ENCODE measurements at regions not wholly inside any gene's neighbourhood (a gene's known extent, or its start where the extent isn't known, plus 50 kb on each side); places are given as distances from the start of the nearest gene placed in this dataset.
"Not testable (repeated sequence)": the region's sequence is repeated elsewhere in the genome, so short reads cannot be mapped to it uniquely, and the experiment has no call there.

DNA sequence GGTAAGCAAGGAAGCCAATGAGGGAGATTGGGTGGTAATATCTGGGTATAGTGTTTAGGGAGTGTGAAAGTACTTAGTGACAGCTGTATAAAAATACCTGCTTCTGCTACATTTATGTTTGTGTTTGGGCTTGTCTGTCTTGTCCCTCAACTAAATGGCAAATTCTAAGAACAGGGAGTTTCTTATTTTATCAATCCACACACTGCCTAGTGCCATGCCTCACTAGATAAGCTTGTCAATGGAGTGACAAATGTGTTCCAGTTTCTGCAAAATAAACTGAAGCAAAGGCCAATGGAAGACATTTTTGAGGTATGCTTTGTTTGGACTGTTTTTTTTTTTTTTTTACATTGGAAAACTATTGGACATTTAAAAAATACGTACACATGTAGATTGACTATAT is 418.0 kb downstream of the SH2D1A start:
- DNase-seq (ENCODE audit: low spot score in 2 of 2) = no peak
- WGBS, 2 donors = 61 to 94% methylated on average over 1 of the region's 1 CpG
- TF ChIP-seq, protein P1, sequence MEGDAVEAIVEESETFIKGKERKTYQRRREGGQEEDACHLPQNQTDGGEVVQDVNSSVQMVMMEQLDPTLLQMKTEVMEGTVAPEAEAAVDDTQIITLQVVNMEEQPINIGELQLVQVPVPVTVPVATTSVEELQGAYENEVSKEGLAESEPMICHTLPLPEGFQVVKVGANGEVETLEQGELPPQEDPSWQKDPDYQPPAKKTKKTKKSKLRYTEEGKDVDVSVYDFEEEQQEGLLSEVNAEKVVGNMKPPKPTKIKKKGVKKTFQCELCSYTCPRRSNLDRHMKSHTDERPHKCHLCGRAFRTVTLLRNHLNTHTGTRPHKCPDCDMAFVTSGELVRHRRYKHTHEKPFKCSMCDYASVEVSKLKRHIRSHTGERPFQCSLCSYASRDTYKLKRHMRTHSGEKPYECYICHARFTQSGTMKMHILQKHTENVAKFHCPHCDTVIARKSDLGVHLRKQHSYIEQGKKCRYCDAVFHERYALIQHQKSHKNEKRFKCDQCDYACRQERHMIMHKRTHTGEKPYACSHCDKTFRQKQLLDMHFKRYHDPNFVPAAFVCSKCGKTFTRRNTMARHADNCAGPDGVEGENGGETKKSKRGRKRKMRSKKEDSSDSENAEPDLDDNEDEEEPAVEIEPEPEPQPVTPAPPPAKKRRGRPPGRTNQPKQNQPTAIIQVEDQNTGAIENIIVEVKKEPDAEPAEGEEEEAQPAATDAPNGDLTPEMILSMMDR (IDR thresholded peaks at IDR 0.05) = no peak
- TF ChIP-seq POLR2A (IDR thresholded peaks at IDR 0.05) = no peak
- no peak overlapping the region for H3K4me3 ChIP-seq (ENCODE audit: low read depth, poor library complexity, severe bottlenecking)
- intact Hi-C loops (cut with DNase I; ENCODE audit: low total_unique reads) = no loop called here

DNA sequence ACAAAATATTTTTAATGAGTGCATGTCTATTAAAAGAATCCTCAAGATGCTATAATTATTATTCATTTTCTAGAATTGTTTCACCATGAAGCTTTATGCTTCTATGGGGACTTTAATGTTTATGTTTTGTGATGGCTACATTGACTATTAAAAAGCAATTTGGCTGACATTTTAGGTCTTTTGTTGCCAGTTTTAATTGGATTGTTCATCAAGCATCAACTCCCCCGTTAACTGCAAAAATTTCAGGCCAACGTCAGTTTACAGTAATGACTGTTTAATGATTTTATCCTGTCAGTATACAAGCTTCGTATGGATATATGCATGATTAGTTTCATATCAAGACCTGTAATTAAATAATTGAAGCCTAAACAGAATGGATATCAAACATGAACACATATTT is 422.8 kb downstream of the SH2D1A start:
- DNase-seq (ENCODE audit: low spot score in 2 of 2) = no peak
- intact Hi-C loops (cut with DNase I; ENCODE audit: low total_unique reads) = no loop called here
- 72 to 78% methylated on average over 3 of the region's 3 CpGs for WGBS, 2 donors
- no peak overlapping the region for H3K4me3 ChIP-seq (ENCODE audit: low read depth, poor library complexity, severe bottlenecking)
- TF ChIP-seq, protein P1 (IDR thresholded peaks at IDR 0.05) = no peak
- TF ChIP-seq POLR2A (IDR thresholded peaks at IDR 0.05) = no peak

DNA sequence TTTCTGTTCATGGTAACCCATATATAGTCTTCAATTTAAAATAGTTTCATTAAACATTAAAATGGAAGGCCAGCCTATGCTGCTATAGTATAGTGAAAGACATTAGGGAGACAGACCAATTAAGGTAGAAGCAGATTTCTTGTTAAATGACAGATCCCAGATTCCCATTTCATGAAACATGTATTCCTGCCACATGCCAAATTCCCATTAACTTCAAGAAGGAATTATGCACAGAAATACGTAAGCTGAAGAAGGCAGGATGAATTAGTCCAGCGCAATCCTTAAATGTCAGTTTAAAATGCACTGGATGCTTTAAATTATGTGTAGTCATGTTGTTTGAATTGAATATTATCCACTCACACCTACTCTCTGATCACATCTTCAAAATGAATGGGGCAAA is 424.9 kb downstream of the SH2D1A start:
- TF ChIP-seq POLR2A (IDR thresholded peaks at IDR 0.05) = no peak
- TF ChIP-seq, protein P1 (IDR thresholded peaks at IDR 0.05) = no peak
- 91 to 96% methylated on average over 2 of the region's 2 CpGs for WGBS, 2 donors
- no peak for DNase-seq (ENCODE audit: low spot score in 2 of 2)
- no peak overlapping the region for H3K4me3 ChIP-seq (ENCODE audit: low read depth, poor library complexity, severe bottlenecking)
- intact Hi-C loops (cut with DNase I; ENCODE audit: low total_unique reads) = no loop called here

DNA sequence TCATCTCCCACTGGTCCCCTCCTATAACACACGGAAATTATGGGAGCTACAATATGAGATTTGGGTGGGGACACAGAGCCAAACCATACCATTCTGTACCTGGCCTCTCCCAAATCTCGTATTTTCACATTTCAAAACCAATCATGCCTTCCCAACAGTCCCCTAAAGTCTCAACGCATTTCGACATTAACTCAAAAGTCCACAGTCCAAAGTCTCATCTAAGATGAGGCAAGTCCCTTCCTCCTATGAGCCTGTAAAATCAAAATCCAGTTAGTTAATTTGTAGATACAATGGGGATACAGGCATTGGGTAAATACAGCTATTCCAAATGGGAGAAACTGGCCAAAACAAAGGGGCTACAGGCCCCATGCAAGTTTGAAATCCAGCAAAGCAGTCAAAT is 441.9 kb downstream of the SH2D1A start:
- WGBS, 2 donors = 80 to 100% methylated on average over 4 of the region's 4 CpGs
- intact Hi-C loops (cut with DNase I; ENCODE audit: low total_unique reads); H3K4me3 ChIP-seq (ENCODE audit: low read depth, poor library complexity, severe bottlenecking); DNase-seq (ENCODE audit: low spot score in 2 of 2): not testable (repeated sequence)

DNA sequence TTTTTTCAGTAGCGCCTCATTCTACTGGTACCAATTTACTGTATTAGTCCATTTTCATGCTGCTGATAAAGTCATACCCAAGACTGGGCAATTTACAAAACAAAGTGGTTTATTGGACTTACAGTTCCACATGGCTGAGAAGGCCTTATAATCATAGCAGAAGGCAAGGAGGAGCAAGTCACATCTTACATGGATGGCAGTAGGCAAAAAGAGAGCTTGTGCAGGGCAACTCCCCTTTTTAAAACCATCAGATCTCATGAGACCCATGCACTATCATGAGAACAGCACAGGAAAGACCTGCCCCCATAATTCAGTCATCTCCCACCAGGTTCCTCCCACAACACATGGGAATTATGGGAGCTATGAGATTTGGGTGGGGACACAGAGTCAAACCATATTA is 443.5 kb downstream of the SH2D1A start:
- H3K4me3 ChIP-seq (ENCODE audit: low read depth, poor library complexity, severe bottlenecking); intact Hi-C loops (cut with DNase I; ENCODE audit: low total_unique reads); DNase-seq (ENCODE audit: low spot score in 2 of 2): not testable (repeated sequence)
- WGBS, 2 donors = 96 to 100% methylated on average over 1 of the region's 1 CpG

DNA sequence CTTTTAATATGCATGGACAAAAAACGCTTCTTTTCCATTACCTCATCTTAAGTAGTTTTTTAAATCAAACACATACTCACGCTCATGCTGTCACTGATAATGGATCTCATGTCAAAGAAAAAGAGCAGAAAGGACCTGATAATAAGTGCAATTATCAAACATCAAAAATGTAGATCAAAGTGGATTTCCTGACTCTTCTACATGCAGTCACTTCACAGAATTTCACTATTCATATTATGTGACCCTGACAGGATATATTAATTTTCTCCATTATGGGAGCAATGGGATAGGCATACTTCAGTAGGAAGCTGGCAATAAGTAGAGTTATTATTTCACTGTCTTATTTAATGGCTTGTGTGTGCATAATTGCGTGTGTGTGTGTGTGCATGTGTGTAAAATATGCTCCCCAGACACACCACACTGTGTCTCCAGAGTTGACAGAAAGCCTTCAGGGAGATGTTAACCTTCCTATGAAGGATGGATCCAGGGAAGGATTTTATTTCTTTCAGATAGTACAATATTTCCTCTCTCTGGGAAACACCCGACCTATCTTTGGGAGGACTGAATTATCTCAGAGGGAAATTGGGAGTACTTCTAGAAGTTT is 445.2 kb downstream of the SH2D1A start:
- intact Hi-C loops (cut with DNase I; ENCODE audit: low total_unique reads) = no loop called here
- TF ChIP-seq POLR2A (IDR thresholded peaks at IDR 0.05) = no peak
- TF ChIP-seq, protein P1 (IDR thresholded peaks at IDR 0.05) = no peak
- DNase-seq (ENCODE audit: low spot score in 2 of 2) = no peak
- H3K4me3 ChIP-seq (ENCODE audit: low read depth, poor library complexity, severe bottlenecking) = no peak overlapping the region
- 52 to 68% methylated on average over 4 of the region's 4 CpGs for WGBS, 2 donors

DNA sequence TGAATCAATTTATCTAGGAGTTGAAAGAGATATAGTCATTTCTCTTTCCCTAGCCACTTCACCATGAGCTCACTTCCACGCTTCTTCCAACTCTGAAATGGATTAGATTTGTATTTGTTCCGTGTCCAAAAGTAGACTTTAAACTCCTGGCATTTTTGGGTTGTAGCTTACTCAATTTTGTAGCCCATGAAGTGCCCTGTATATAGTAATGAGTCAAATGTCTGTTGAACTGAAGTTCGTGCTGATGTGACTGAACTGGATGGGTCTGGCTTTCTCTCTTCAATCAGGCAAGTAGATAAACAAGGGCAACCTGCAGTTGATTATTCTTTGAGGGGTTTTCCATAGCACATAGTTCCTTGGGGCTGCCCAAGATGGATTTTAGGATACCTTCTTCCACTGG is 450.6 kb downstream of the SH2D1A start:
- intact Hi-C loops (cut with DNase I; ENCODE audit: low total_unique reads) = no loop called here
- WGBS, 2 donors = 61 to 86% methylated on average over 3 of the region's 3 CpGs
- H3K4me3 ChIP-seq (ENCODE audit: low read depth, poor library complexity, severe bottlenecking) = no peak overlapping the region

More for the DNA sequence above, 450.6 kb downstream of the SH2D1A start:
- TF ChIP-seq POLR2A (IDR thresholded peaks at IDR 0.05) = no peak
- TF ChIP-seq, protein P1 (IDR thresholded peaks at IDR 0.05) = no peak
- no peak for DNase-seq (ENCODE audit: low spot score in 2 of 2)
